ENCODE measurements at regions not wholly inside any gene's neighbourhood (a gene's known extent, or its start where the extent isn't known, plus 50 kb on each side); places are given as distances from the start of the nearest gene placed in this dataset.

- no peak for TF ChIP-seq CTCF (IDR thresholded peaks at IDR 0.05; ENCODE audit: low read depth, low read length)
- in situ Hi-C loops (cut with HindIII; ENCODE audit: low sequenced_read_pairs): no loop called here
- no peak for DNase-seq (ENCODE audit: low read depth, low spot score)
- H3K4me3 ChIP-seq (ENCODE audit: low read depth, low read length): no peak overlapping the region
Measured at GRCh38 chr4:38605753-38606586, 58.0 kb upstream of the KLF3 start.

GRCh38 chr4:38606587-38606905 lies 57.5 kb upstream of the KLF3 start:
- no peak for DNase-seq (ENCODE audit: low read depth, low spot score)
- no peak overlapping the region for H3K4me3 ChIP-seq (ENCODE audit: low read depth, low read length)
- in situ Hi-C loops (cut with HindIII; ENCODE audit: low sequenced_read_pairs): no loop called here
- TF ChIP-seq CTCF (IDR thresholded peaks at IDR 0.05; ENCODE audit: low read depth, low read length): no peak

GRCh38 chr4:38609614-38610013 lies 54.4 kb upstream of the KLF3 start:
- in situ Hi-C loops (cut with HindIII; ENCODE audit: low sequenced_read_pairs): no loop called here
- no peak overlapping the region for H3K4me3 ChIP-seq (ENCODE audit: low read depth, low read length)
- no peak for TF ChIP-seq CTCF (IDR thresholded peaks at IDR 0.05; ENCODE audit: low read depth, low read length)
- no peak for DNase-seq (ENCODE audit: low read depth, low spot score)

- no peak for TF ChIP-seq CTCF (IDR thresholded peaks at IDR 0.05; ENCODE audit: low read depth, low read length)
- no peak for DNase-seq (ENCODE audit: low read depth, low spot score)
- in situ Hi-C loops (cut with HindIII; ENCODE audit: low sequenced_read_pairs): no loop called here
- no peak overlapping the region for H3K4me3 ChIP-seq (ENCODE audit: low read depth, low read length)
Measured at GRCh38 chr4:38610521-38610920, 53.5 kb upstream of the KLF3 start.

GRCh38 chr4:38610966-38611431 lies 53.0 kb upstream of the KLF3 start:
- no peak for TF ChIP-seq CTCF (IDR thresholded peaks at IDR 0.05; ENCODE audit: low read depth, low read length)
- H3K4me3 ChIP-seq (ENCODE audit: low read depth, low read length): no peak overlapping the region
- no peak for DNase-seq (ENCODE audit: low read depth, low spot score)
- in situ Hi-C loops (cut with HindIII; ENCODE audit: low sequenced_read_pairs): no loop called here

- no peak for DNase-seq (ENCODE audit: low read depth, low spot score)
- no peak overlapping the region for H3K4me3 ChIP-seq (ENCODE audit: low read depth, low read length)
- in situ Hi-C loops (cut with HindIII; ENCODE audit: low sequenced_read_pairs): no loop called here
- no peak for TF ChIP-seq CTCF (IDR thresholded peaks at IDR 0.05; ENCODE audit: low read depth, low read length)
Measured at GRCh38 chr4:38611676-38612075, 52.3 kb upstream of the KLF3 start.

All from astrocyte of the spinal cord (primary cell).